ENCODE measurements at regions not wholly inside any gene's neighbourhood (a gene's known extent, or its start where the extent isn't known, plus 50 kb on each side); places are given as distances from the start of the nearest gene placed in this dataset.

DNA sequence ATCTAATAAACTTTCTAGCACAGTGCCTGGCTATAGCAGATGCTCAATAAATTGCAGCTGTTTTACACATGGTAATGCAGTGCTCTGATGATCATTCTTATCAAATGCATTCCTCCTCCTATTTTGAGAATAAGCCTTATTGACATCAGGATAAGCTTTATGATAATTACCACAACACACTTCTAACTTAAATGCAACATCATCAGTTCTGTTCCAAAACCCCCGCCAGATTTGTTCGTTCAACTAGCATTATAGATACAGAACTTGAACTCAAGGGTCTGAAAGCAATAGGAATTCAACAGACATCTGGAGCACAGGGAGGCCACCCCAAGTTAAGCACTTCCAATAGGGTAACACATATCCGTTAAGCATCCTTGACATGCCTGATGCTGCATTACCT is 684.4 kb upstream of the LMCD1 start:
- DNase-seq (ENCODE audit: low spot score in 2 of 2, unreplicated experiment in 2 of 2), result no peak
- H3K4me1 Mint-ChIP-seq, result no peaks in the 10 kb centered on the region
- no peak overlapping the region for H3K27ac Mint-ChIP-seq
- H3K9me3 Mint-ChIP-seq, result peaks cover 13% of the 10 kb centered on the region
- no peaks in the 10 kb centered on the region for H3K27me3 Mint-ChIP-seq (ENCODE audit: low read depth)
- TF ChIP-seq, protein P1, sequence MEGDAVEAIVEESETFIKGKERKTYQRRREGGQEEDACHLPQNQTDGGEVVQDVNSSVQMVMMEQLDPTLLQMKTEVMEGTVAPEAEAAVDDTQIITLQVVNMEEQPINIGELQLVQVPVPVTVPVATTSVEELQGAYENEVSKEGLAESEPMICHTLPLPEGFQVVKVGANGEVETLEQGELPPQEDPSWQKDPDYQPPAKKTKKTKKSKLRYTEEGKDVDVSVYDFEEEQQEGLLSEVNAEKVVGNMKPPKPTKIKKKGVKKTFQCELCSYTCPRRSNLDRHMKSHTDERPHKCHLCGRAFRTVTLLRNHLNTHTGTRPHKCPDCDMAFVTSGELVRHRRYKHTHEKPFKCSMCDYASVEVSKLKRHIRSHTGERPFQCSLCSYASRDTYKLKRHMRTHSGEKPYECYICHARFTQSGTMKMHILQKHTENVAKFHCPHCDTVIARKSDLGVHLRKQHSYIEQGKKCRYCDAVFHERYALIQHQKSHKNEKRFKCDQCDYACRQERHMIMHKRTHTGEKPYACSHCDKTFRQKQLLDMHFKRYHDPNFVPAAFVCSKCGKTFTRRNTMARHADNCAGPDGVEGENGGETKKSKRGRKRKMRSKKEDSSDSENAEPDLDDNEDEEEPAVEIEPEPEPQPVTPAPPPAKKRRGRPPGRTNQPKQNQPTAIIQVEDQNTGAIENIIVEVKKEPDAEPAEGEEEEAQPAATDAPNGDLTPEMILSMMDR (IDR thresholded peaks at IDR 0.05; ENCODE audit: unreplicated experiment), result no peak
- no peaks in the 10 kb centered on the region for H3K36me3 Mint-ChIP-seq
- no peak overlapping the region for H3K4me3 Mint-ChIP-seq

GRCh38 chr3:7820969-7821368 is 680.7 kb upstream of the LMCD1 start:
- Mint-ChIP-seq H3K4me3 (no peak overlapping the region), H3K36me3 (peaks cover 2% of the 10 kb centered on the region), H3K9me3 (peaks cover 36% of the 10 kb centered on the region), H3K27ac (no peak overlapping the region), H3K27me3 (ENCODE audit: low read depth) (no peaks in the 10 kb centered on the region), H3K4me1 (no peaks in the 10 kb centered on the region)
- TF ChIP-seq, protein P1 (IDR thresholded peaks at IDR 0.05; ENCODE audit: unreplicated experiment), result no peak
- no peak for DNase-seq (ENCODE audit: low spot score in 2 of 2, unreplicated experiment in 2 of 2)

DNA sequence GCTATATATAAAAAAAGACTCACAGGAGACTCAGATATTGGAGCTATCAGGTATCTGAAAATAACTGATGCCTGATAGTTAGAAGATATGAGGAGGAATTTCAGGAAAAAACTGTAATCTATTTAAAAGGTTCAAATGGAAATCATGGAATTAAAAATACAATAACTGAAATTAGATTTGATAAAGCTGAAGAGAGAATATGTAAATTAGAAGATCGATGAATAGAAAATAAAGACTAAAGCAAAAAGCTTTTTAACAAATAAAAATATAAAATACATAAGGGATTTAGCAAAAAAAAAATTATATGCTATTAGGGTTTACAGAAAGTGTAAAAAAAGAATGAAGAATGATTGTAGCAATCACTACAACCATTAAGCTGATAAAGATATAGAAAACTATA is 679.8 kb upstream of the LMCD1 start:
- Mint-ChIP-seq H3K36me3 (peaks cover 2% of the 10 kb centered on the region), H3K27ac (no peak overlapping the region), H3K4me1 (no peaks in the 10 kb centered on the region), H3K4me3 (no peak overlapping the region), H3K9me3 (peaks cover 36% of the 10 kb centered on the region), H3K27me3 (ENCODE audit: low read depth) (no peaks in the 10 kb centered on the region)
- DNase-seq (ENCODE audit: low spot score in 2 of 2, unreplicated experiment in 2 of 2), result no peak
- TF ChIP-seq, protein P1 (IDR thresholded peaks at IDR 0.05; ENCODE audit: unreplicated experiment), result no peak

DNA sequence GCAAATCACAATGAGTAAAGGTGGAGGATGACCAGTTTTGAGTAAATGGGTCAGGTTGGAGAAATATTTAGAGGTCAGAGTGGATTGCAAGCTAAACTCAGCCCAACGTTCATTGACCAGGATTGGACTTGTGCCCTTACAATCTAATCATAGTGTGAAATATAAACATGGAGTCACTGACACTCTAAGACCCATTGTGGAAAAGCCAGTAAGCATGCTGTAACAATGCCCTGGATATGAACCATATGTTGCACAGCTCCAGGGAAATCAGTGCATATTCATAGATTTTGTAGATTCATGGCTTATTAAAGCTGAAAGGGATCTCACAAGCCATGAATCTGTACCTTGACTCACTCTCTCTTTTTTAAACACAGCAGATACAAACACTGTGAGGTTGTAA is 660.2 kb upstream of the LMCD1 start:
- Mint-ChIP-seq H3K36me3 (no peaks in the 10 kb centered on the region), H3K9me3 (peaks cover 3% of the 10 kb centered on the region), H3K27ac (no peak overlapping the region), H3K4me3 (no peak overlapping the region), H3K4me1 (peaks cover 4% of the 10 kb centered on the region), H3K27me3 (ENCODE audit: low read depth) (no peaks in the 10 kb centered on the region)
- TF ChIP-seq, protein P1 (IDR thresholded peaks at IDR 0.05; ENCODE audit: unreplicated experiment), result no peak
- DNase-seq (ENCODE audit: low spot score in 2 of 2, unreplicated experiment in 2 of 2), result no peak

- H3K9me3 Mint-ChIP-seq, result peaks cover 3% of the 10 kb centered on the region
- H3K27ac Mint-ChIP-seq, result no peak overlapping the region
- no peaks in the 10 kb centered on the region for H3K27me3 Mint-ChIP-seq (ENCODE audit: low read depth)
These were observed 658.2 kb upstream of the LMCD1 start for GRCh38 chr3:7843441-7843840.

More at GRCh38 chr3:7843441-7843840, 658.2 kb upstream of the LMCD1 start:
- Mint-ChIP-seq H3K36me3 (no peaks in the 10 kb centered on the region), H3K4me3 (no peak overlapping the region), H3K4me1 (peaks cover 13% of the 10 kb centered on the region)
- TF ChIP-seq, protein P1 (IDR thresholded peaks at IDR 0.05; ENCODE audit: unreplicated experiment), result no peak
- DNase-seq (ENCODE audit: low spot score in 2 of 2, unreplicated experiment in 2 of 2), result no peak

Measured in mesothelial cell of epicardium (in vitro differentiated cells).